PFSK-1 (cell line): ENCODE measurements at regions not wholly inside any gene's neighbourhood (a gene's known extent, or its start where the extent isn't known, plus 50 kb on each side); places are given as distances from the start of the nearest gene placed in this dataset.

ENCODE experiments used
- FOXP2 ChIP-seq: optimal IDR thresholded peaks from 2 replicates; pipeline ENCODE3; 2011; ENCODE audit warnings: borderline replicate concordance, control low read depth, inconsistent platforms; ENCODE audit not compliant: insufficient read depth; ENCODE audit errors: extremely low read length, extremely low read depth
- POLR2AphosphoS5 ChIP-seq: IDR thresholded peaks from 2 replicates; pipeline ENCODE4 v1.6.1; 2012; ENCODE audit warnings: low read depth, mild to moderate bottlenecking, control low read depth, low read length, moderate library complexity
- REST ChIP-seq, 2 experiments: IDR thresholded peaks; 2 replicates each; pipeline versions ENCODE4 v1.6.1 to v1.8.0; 2011 to 2012; ENCODE audit warnings: low read depth in 2 of 2, low read length in 2 of 2, control low read depth in 1 of 2, inconsistent platforms in 1 of 2, mild to moderate bottlenecking in 1 of 2, moderate library complexity in 1 of 2; ENCODE audit not compliant: insufficient read depth in 1 of 2
- SIN3A ChIP-seq: IDR thresholded peaks from 2 replicates; pipeline ENCODE4 v1.6.1; 2012; ENCODE audit warnings: mild to moderate bottlenecking, low read length, moderate library complexity, borderline replicate concordance; ENCODE audit not compliant: insufficient read depth
- TAF1 ChIP-seq: IDR thresholded peaks from 2 replicates; pipeline ENCODE4 v1.6.1; 2012; ENCODE audit warnings: low read length, control low read depth, borderline replicate concordance; ENCODE audit not compliant: insufficient read depth

DNA sequence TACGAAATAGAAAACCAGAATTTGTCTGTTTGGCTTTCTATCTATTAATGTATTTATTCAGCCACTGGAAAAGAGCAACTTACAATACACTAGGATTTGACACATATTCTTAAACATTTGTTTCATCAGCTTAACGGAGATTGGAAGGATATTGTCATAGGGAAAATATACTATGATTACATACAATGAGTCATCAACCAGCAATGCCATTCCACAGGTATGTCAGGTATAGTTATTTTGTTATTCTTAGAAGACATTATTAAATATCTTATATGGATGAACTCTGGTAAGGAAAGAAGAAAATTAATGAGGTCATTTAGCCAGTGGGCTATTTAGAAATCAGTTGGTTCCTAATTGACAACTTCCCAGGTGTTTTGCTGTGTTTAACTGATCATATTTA is 926.6 kb downstream of the STIM2 start:
- TF ChIP-seq POLR2AphosphoS5 = no peak
- TF ChIP-seq FOXP2 = no peak
- no peak for TF ChIP-seq SIN3A
- TF ChIP-seq REST (IDR thresholded peaks at IDR 0.05; ENCODE audit: insufficient read depth in 1 of 2, low read depth in 2 of 2, low read length in 2 of 2) = no peak
- TF ChIP-seq TAF1 = no peak

DNA sequence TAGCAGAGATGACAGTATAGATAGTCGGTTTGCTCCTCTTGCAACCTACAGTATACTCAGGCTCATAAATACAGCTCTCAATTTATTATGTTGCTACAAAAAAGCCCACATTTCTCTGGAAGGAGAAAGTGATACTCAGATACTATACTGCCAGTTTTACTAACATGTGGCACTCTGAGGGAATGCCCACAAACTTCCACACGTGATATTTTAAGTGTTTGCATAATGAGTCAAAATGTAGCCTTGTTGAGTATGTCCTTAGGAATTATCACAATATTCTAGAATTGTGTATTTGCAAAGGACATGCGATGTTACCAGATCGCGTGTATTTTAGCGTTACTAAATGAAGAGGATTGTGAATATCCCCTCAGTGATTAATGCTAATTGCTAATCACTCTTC is 929.1 kb downstream of the STIM2 start:
- TF ChIP-seq SIN3A (no peak), FOXP2 (no peak), REST (IDR thresholded peaks at IDR 0.05; ENCODE audit: insufficient read depth in 1 of 2, low read depth in 2 of 2, low read length in 2 of 2) (no peak), POLR2AphosphoS5 (no peak), TAF1 (no peak)

DNA sequence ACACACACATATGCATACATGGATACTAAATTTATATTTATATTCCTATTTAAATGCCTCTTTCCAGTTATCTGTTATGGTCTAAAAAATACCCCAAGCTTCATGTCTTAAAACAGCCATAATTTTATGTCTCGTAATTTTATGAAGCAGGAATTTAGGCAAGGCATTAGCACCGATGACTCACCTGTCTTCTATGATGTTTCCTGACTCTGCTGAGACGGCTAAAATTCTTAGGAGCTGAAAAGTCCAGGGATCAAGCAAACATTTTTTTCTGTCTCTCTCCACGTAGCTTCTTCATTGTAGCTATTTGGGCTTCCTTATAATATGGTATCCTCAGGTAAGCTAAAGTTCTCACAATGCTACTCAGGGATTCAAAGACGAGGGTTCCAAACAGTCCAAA is 930.3 kb downstream of the STIM2 start:
- TF ChIP-seq FOXP2 = no peak
- TF ChIP-seq POLR2AphosphoS5 = no peak
- TF ChIP-seq REST (IDR thresholded peaks at IDR 0.05; ENCODE audit: insufficient read depth in 1 of 2, low read depth in 2 of 2, low read length in 2 of 2) = no peak
- no peak for TF ChIP-seq SIN3A
- no peak for TF ChIP-seq TAF1

DNA sequence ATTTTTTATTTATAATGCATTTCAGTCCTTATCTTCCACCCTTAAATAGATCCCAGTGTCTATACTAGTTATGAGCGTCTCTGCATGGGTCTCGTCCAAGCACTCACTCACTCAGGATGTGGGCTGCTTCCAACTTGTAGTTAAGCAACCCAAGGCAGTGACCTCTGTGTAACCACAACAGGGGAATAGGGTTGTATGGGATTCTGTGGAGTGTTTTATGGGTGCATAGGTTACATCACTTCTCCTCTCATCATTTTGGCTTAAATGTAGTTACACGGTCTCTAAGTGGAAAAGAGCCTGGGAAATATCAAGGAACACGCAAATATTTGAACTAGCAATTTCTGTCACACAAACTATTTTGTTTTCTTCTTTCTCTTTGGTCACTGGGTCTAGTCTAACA is 931.0 kb downstream of the STIM2 start:
- TF ChIP-seq TAF1 = no peak
- TF ChIP-seq FOXP2 = no peak
- TF ChIP-seq REST (IDR thresholded peaks at IDR 0.05; ENCODE audit: insufficient read depth in 1 of 2, low read depth in 2 of 2, low read length in 2 of 2) = no peak
- TF ChIP-seq POLR2AphosphoS5 = no peak
- TF ChIP-seq SIN3A = no peak

DNA sequence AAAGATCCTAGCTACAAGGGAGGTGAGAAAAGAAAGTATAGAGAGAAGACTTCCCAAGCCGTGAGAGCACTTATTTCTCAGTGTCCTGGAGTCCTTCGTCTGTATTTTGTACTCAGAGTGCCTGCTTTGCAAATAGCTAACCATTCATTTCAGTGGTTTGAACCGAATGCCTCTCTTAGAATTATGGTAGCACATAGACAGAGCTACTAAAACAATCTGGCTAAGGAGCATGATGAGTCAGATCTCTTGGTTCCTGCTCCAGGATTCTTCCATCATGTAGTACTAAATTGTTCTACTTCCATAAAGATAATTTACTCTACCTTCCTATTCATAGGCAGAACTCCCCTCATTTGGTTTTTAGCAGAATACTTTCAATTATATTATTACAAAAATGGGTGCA is 946.6 kb downstream of the STIM2 start:
- TF ChIP-seq TAF1 (no peak), POLR2AphosphoS5 (no peak), FOXP2 (no peak), REST (IDR thresholded peaks at IDR 0.05; ENCODE audit: insufficient read depth in 1 of 2, low read depth in 2 of 2, low read length in 2 of 2) (no peak), SIN3A (no peak)
